K562 (cell line): ENCODE measurements at regions not wholly inside any gene's neighbourhood (a gene's known extent, or its start where the extent isn't known, plus 50 kb on each side); places are given as distances from the start of the nearest gene placed in this dataset.

Source experiments
- BRCA1 ChIP-seq, 2 experiments: fragments of 450-650 bp in 1 of 2; sonication (generic) in 1 of 2; formaldehyde crosslinking in 1 of 2; IDR thresholded peaks; 2 replicates each; pipeline versions ENCODE4 v1.5.0 to v1.6.1; 2017 to 2020; ENCODE audit warnings: mild to moderate bottlenecking in 1 of 2, missing genetic modification reagents in 1 of 2
- CBX2 ChIP-seq: fragments of 200-600 bp; sonication (generic); IDR thresholded peaks from one replicate; pipeline ENCODE4 v1.6.1; 2012; ENCODE audit warnings: mild to moderate bottlenecking, low read length, inconsistent platforms; ENCODE audit not compliant: insufficient read depth, poor library complexity, severe bottlenecking
- JUNB ChIP-seq: fragments of 450-650 bp; formaldehyde crosslinking; conservative IDR thresholded peaks from 2 replicates; pipeline ENCODE4 v1.4.0; 2020; ENCODE audit warnings: mild to moderate bottlenecking
- POLR2A ChIP-seq: fragments of 450-650 bp; conservative IDR thresholded peaks from 2 replicates; pipeline ENCODE4 v1.6.1; 2016
- RBBP5 ChIP-seq: fragments of 200-600 bp; sonication (generic); IDR thresholded peaks from 2 replicates; pipeline ENCODE4 v1.6.1; 2012; ENCODE audit warnings: borderline replicate concordance, mild to moderate bottlenecking, low read length, control low read depth, inconsistent platforms; ENCODE audit not compliant: insufficient read depth, poor library complexity, severe bottlenecking
- ZNF395 ChIP-seq: fragments of 200-800 bp; sonication (Bioruptor generic); IDR thresholded peaks from 2 replicates; pipeline ENCODE4 v1.6.1; 2017; ENCODE audit warnings: missing genetic modification characterization, missing compliant biosample characterization
- TF ChIP-seq, protein P1 (sequence below): fragments of 250-450 bp; sonication (Bioruptor Pico); IDR thresholded peaks from 2 replicates; pipeline ENCODE4 v1.5.0; 2021
- TF ChIP-seq, protein P2 (sequence below), 3 experiments: IDR thresholded peaks in 2 of 3; conservative IDR thresholded peaks in 1 of 3; 2 replicates each; pipeline ENCODE4 v1.5.1; 2011 to 2012; ENCODE audit warnings: low read length in 3 of 3, mild to moderate bottlenecking in 3 of 3, control low read depth in 2 of 3, improper control_type of control experiment in 1 of 3, inconsistent platforms in 1 of 3, low read depth in 1 of 3, mixed read lengths in 1 of 3, moderate library complexity in 1 of 3; ENCODE audit not compliant: insufficient read depth in 2 of 3

GRCh38 chr7:84847790-84848189, 339.1 kb downstream of the SEMA3D start:
- TF ChIP-seq, protein P1, sequence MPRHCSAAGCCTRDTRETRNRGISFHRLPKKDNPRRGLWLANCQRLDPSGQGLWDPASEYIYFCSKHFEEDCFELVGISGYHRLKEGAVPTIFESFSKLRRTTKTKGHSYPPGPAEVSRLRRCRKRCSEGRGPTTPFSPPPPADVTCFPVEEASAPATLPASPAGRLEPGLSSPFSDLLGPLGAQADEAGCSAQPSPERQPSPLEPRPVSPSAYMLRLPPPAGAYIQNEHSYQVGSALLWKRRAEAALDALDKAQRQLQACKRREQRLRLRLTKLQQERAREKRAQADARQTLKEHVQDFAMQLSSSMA = no peak
- TF ChIP-seq POLR2A = no peak
- no peak for TF ChIP-seq RBBP5
- TF ChIP-seq BRCA1 (IDR thresholded peaks at IDR 0.05) = no peak
- no peak for TF ChIP-seq BRCA1 (CRISPR knock-in tag; IDR thresholded peaks at IDR 0.05)
- no peak for TF ChIP-seq CBX2
- TF ChIP-seq ZNF395 (CRISPR knock-in tag) = no peak
- TF ChIP-seq, protein P2, sequence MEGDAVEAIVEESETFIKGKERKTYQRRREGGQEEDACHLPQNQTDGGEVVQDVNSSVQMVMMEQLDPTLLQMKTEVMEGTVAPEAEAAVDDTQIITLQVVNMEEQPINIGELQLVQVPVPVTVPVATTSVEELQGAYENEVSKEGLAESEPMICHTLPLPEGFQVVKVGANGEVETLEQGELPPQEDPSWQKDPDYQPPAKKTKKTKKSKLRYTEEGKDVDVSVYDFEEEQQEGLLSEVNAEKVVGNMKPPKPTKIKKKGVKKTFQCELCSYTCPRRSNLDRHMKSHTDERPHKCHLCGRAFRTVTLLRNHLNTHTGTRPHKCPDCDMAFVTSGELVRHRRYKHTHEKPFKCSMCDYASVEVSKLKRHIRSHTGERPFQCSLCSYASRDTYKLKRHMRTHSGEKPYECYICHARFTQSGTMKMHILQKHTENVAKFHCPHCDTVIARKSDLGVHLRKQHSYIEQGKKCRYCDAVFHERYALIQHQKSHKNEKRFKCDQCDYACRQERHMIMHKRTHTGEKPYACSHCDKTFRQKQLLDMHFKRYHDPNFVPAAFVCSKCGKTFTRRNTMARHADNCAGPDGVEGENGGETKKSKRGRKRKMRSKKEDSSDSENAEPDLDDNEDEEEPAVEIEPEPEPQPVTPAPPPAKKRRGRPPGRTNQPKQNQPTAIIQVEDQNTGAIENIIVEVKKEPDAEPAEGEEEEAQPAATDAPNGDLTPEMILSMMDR (IDR thresholded peaks at IDR 0.05 in 2 of 3, conservative IDR thresholded peaks at IDR 0.05 in 1 of 3; ENCODE audit: insufficient read depth in 2 of 3, low read depth in 1 of 3, low read length in 3 of 3) = no peak
- no peak for TF ChIP-seq JUNB (CRISPR knock-in tag)
